Islet precursor cell (in vitro differentiated cells): ENCODE measurements at regions not wholly inside any gene's neighbourhood (a gene's known extent, or its start where the extent isn't known, plus 50 kb on each side); places are given as distances from the start of the nearest gene placed in this dataset.

Experiments used
- DNase-seq: peaks from one replicate; pipeline ENCODE4 v3.0.0-alpha.2; 2018

GRCh38 chr5:35312267-35312666, 82.0 kb upstream of the PRLR start:
- no peak for DNase-seq

GRCh38 chr5:35309365-35310130, 79.3 kb upstream of the PRLR start:
- DNase-seq = no peak

- DNase-seq = peak; percentile 53
These were observed 78.1 kb upstream of the PRLR start for GRCh38 chr5:35308421-35308820.

GRCh38 chr5:35306716-35307365, 76.6 kb upstream of the PRLR start:
- DNase-seq = no peak

- no peak for DNase-seq
These were observed 75.2 kb upstream of the PRLR start for GRCh38 chr5:35305336-35306020.

GRCh38 chr5:35304291-35304690, 74.0 kb upstream of the PRLR start:
- DNase-seq = no peak

GRCh38 chr5:35303152-35303551, 72.9 kb upstream of the PRLR start:
- no peak for DNase-seq

- DNase-seq = no peak
These were observed 72.3 kb upstream of the PRLR start for GRCh38 chr5:35302544-35302943.

- DNase-seq = no peak
These were observed 67.5 kb upstream of the PRLR start for GRCh38 chr5:35297755-35298154.

GRCh38 chr5:35294976-35295375, 64.7 kb upstream of the PRLR start:
- no peak for DNase-seq

GRCh38 chr5:35294017-35294416, 63.7 kb upstream of the PRLR start:
- no peak for DNase-seq

- DNase-seq = no peak
These were observed 55.1 kb upstream of the PRLR start for GRCh38 chr5:35285435-35285834.

GRCh38 chr5:35285011-35285410, 54.7 kb upstream of the PRLR start:
- DNase-seq = no peak

GRCh38 chr5:35284364-35284763, 54.1 kb upstream of the PRLR start:
- DNase-seq = no peak

- DNase-seq = no peak
These were observed 52.5 kb upstream of the PRLR start for GRCh38 chr5:35282810-35283209.

GRCh38 chr5:35281613-35282012, 51.3 kb upstream of the PRLR start:
- DNase-seq = no peak
